CD4-positive, alpha-beta T cell treated with Interleukin-4 for 1 hour (primary cell): ENCODE measurements at regions not wholly inside any gene's neighbourhood (a gene's known extent, or its start where the extent isn't known, plus 50 kb on each side); places are given as distances from the start of the nearest gene placed in this dataset.
"Not testable (repeated sequence)": the region's sequence is repeated elsewhere in the genome, so short reads cannot be mapped to it uniquely, and the experiment has no call there.

Experiments
- DNase-seq, 2 donors: peaks; one replicate each; pipeline ENCODE4 v3.0.0-alpha.2; 2020 to 2022

DNA sequence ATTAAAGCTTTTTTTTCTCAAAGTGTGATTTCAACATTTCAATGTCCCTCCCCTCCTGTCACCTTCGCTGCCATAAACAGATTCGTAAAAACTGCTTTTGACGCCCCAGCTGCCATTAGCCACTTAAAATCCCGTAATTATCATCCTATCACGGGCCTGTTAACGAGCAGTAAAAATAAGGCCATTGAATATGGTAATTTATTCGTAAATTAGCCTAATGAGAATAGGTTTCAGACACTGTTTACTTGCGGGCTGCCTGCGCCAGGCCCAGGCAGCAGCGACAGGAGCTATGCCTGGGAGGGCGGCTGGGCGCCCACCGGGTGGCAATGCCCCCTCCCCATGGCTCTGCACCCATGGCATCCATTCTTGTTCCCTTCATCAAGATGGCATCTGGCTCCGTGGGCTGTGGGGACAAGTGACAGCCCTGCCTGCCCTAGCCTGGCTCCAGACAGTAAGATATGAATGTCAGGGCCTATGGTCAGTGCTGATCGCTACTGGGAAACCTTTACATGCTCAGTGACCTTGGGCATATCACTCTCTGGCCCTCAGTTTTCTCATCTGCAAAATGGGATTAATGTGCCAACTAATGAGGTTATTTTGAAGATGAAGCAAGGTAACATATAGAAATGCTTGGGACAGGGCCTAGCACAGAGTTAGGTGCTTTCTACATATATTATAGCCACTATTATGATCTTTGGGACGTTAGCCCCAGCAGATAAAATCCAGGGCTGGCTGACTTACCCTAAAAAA, 500.8 kb downstream of the MN1 start:
- no peak for DNase-seq

DNA sequence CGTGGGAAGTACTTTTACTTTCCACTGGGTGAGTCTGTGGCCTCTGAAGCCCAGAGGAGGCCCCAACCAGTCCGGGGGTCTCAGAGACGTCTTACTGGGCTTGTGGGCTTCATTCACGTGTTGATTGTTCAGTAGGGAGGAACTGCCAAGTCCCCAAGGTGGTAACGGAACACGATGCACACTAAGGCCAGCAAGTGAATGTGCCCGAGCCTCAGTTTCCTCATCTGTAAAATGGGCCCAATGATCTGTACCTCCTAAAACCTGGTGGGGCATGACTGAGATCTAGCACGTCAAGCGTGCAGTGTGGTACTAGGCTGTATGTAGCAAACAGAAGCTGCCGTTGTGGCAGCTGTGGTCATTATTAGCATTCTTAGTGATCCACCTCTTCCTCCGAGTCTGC, 499.1 kb downstream of the MN1 start:
- no peak for DNase-seq

DNA sequence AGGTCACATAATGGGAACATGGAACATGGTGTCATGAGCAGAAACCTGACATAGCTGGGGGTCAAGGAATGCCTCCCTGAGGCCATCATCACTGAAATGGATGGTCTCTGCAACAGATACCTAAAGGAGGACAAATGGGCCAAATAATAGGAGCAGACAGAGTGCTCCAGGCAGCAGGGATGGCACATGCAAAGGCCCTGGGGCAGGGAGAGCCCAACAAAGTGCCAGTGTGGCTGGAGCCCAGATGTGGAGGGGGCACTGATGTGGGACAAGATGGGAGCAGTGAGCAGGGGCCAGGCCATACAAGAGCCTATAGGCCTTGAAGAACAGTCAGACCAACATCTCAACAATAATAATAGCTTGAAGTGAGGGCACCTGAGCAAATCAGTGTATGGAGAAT, 497.8 kb downstream of the MN1 start:
- DNase-seq, result no peak

DNA sequence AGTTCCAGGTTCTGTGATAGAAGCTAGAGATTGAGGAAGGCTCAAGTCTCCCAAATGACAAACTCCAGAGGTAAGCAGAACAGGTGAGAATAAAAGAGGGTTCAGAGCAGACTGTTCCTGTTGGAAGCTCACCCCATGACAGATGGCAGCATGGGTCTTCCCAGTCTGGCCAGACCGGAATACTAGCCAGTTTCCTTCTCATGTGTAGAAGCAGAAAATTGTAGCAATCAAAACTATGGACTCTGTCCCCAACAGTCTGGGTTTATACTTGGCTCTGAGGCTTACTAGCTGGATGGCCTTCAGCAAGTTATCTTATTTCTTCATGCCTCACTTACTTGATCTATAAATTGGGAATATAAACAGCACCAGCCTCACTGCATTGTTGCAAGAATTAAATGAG, 494.8 kb downstream of the MN1 start:
- no peak for DNase-seq

DNA sequence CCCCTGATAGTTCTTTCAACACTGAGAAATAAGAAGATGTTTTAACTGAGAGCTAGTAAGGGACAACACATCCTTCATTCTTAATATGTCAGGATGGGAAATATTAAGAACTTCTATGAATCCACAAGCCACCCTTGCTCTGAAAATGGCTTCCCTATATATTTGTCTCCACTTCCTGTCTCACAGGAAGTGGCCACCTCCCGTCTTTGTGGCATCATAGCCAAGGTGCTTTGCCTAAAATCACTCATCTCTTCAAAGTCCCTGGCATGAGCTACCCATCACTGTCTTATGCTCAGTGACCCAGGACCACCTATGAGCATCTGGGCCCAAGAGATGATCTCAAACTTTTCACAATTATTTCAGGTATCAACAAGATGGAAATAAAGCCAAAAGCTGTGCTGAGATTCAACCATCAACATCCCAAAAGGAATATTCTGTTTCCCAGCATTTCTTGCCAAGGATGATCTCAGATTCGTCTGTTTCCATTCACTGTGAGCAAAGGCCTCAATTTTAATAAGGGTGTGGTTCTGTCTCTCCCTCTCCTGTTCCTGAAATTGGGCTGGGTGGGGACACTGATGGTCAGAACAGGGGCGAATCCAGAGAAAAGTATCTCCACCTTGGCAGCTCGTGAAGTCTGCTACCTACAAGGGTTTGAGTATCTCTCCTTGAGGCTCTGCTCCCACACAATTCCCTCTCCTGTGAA, 493.9 kb downstream of the MN1 start:
- DNase-seq, result no peak

DNA sequence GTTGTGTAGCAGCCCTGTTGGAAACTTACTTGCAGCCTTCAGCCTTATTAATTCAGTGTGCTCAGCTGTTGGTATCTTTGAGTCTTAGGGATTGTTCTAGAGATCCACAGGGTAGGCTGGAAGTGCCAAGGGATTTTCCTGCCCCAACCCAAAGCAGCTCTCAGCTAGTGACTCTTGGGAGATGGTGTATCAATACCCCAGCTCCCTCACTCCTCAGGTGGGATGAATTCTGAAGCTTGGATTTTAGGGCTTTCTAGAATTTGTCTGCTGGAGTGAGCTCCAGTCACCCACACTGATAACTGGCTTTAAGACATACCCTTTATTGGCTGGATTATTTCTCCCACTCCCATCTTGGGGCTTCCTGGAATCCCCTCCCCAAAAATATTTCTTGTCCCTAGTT, 493.0 kb downstream of the MN1 start:
- no peak for DNase-seq

DNA sequence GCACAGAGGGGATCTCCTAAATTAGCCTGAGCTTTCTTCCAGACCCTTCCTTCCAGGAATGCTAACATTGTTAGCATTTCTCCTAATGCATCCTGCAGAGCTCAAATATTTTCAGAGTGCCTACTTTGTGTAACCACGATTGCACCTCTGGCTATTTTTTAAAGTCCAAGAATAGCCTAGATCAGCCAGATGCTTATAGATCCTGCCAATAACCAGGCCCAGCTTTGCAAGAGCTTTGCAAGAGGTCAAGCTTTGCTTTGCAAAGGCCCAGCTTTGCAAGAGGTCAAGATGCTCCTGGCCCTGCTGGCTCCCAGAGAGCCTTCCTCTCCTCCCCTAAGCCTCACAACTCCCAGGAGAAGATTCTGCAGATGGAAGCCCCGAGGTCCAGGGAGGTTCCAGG, 491.9 kb downstream of the MN1 start:
- no peak for DNase-seq

DNA sequence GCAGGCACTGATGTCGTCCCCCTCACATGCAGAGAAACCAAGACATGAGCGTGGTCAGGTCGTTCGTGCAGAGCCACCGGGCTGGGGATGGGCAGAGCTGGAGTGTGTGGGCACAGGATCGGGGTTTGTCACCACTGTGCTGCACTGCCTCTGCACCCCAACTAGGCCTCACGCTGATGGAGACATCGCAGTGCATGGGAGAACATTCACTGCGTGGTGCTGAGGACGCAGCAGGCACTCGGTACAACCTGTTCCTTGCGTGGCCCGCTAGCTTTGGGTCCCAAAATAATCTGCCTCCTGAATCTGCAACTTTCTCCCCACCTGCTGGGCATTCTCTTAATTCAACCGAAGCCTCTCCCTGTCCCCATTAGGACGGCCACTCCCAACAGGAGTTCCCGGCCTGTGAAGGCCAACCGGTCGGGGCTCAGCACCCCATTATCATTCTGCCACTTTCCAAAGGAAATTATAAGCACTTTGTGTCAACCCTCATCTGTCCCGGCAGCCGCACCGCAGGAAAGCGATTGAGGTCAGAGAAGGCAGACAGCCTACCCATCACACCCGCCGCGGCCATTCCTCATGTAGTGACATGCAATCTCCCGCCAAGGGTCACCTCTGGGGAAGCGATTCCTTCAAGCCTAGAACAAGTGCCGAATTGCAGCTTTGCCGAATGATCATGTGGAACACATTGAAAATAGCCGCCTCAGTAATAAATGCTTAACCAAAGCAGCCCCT, 490.4 kb downstream of the MN1 start:
- DNase-seq, result no peak

DNA sequence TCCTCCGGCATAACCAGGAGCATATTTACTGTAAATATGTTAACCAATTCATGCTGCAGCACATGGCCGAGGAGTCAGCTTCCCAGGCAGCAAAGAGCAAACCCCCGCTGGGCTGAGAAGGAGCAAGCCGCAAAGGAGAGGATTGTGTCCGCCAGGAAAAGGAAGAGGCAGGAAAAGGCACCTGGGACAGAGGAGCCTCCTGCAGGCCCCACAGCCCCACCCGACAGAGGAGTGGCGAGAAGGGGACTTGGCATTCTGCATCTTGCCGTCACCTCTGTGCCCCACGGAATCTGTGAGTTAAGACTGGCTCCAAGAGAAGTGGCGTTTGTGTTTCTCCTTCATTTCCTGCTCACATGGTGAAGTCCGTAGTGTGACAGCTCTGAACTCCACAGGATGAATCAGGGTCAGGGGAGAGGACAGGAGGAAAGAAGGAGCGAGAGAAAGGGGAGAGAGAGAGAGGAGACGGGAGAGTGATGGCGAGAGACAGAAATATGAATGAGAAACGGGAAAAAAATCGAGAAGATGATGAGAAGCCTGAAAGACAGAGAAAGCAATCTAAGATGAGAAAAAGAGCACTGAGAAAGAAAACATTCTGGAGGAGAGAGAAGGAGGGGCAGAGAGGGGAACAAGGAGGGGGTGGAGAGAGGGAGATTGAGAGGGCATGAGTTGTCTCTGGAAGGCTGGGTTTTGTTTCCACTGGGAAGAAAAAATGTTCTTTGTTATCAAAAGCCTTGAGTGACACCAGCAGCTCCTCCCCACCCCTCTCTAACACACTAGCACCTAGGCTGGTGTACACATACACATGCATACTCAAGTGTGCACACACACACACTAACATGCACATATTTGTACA, 489.6 kb downstream of the MN1 start:
- no peak for DNase-seq

DNA sequence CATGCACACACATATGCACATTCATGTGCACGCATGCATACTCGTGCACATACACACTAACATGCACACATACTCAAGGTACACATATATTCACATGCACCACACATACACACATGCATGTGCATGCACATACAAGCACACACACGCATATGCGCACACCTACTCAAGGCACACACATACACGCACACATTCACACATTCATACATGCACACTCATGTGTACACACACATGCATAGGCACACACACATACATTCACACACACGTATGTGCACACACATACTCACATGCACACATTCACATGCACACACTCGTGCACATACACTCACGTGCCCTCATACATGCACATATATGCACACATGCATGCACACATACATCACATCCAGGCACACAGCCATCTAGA, 489.0 kb downstream of the MN1 start:
- DNase-seq, result no peak

DNA sequence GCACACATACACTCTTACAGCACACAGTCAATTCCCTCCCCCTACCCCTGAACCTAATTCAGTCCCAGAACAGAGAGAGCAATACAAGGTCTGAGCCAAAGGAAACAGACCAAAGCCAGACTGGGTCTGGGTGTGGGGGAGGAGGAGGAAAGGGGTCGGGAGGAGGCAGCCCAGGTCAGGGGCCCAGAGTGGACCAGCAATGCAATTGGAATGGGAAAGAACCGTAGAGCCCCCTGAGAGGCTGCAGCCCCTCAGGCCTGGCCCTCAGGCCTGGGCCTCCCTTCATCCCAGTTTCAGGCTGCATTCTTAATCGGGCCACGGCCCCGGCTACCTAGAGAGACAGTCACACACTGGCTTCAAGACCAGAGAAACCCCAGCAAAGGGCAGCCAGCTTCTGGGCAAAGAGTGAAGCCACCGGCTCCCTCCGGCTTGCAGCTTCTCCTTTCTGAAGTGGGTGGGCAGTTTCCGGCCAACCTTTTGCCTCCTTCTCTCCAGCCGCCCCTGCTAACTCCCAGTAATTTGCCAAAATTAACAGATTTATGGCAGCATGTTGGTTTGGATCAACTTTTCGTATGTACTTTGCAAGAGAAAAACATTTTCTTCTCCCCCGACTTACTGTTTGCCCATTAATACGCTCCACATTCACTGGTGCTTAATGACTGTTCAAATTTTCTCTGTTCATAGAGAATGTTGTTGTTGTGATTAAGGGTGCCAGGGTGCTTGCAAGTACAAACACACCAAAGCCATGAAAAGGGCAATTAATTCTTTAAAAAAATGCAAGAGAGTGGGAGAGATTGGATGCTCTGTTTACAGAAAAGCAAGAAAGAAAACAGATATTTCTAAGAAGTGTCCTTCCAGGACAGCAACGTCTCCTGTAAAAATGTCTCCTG, 488.3 kb downstream of the MN1 start:
- no peak for DNase-seq

DNA sequence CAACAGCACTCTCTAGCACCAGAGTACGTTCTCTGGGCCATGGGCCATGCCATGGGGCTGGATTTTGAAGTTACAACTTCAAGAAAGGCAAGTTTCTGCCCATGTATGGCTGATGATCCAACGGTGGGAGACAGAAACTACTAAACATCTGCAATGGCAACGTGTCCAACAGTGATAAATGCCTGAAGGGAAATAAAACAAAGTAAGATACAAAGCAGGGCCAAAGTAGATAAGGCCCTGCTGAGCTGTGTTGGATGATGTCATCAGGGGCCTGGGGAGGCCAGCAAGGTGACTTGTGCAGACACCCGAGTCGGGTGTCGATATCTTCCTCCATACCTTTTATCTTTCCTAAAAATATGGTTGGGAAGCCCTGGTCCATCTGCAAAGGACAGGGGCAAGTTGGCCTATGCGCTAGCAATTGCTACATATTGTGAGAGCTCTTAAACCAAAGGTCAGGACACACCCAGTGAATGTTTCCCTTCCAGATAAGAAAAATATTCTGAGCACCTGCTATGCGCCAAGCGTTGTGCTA, 487.2 kb downstream of the MN1 start:
- no peak for DNase-seq

DNA sequence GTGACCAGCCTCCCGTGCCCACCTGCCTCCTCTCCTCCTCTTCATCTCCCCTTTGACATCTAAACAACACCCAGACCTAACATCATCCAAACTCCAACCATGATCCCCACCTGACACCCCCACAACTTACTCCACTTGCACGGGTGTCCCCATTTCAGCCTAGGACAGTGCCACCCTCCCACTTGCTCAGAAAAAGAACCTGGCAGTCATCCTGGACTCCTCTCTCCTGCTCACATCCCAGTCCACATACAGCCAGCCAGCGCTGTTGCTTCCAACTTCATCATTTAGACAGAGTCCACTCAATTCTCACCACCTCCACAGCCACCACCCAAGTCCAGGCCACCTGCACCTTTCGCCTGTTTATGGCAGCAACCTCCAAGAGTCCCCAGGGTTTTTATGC, 485.7 kb downstream of the MN1 start:
- DNase-seq, result no peak

DNA sequence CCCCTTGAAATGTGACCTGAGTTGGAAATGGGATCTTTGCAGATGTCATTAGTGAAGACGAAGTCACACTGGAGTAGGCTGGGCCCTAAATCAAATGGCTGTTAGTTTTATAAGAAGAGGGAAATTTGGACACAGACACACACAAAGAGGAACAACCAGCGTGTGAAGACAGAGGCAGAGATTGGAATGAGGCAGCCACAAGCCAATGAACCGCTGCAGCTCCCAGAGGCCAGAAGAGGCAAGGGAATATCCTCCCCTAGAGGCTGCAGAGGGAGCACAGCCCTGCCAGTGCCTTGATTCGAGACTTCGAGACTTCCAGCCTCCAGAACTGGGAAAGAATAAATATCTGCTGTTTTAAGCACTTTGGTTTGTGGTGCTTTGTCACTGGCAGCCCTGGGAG, 484.5 kb downstream of the MN1 start:
- DNase-seq, result no peak

DNA sequence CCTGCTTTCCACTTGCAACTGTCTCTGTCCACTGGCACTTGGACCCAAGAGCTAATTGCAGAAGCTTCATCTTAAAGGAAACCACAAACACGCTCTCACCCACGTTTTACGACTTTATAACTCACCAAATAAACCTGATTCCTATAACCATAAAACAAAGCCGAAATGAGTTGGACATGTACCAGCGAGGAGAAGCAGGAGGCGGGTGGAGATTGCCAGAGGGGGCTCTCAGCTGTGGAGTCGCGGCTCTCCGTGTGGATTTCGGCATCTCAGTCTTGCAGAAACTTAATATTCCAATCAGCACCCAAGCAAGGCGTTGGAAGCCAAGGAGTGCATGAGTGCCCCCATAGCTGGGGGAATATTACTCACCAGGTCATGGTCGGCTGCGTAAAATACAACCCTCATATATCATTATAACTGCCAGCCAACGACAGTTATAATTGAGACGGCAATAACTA, 483.6 kb downstream of the MN1 start:
- no peak for DNase-seq

DNA sequence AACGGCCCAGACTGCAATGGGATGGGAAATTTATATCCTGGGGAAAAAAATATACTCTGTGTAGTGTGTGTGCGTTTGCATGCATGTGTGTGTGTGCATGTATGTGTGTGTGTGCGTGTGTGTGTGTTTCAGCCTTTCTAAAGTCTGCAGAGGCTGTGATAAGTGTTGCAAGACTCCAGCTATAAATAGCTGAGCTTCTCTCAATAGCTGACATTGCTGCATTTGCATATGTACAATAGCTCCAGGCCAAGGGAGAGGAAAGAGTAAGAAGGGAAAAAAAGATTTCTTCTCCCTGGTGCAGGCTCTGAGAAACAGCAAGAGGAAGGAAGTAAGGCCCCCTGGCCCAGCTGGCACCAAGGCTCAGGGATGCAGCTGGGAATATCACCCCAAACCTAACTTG, 483.0 kb downstream of the MN1 start:
- DNase-seq, result no peak

DNA sequence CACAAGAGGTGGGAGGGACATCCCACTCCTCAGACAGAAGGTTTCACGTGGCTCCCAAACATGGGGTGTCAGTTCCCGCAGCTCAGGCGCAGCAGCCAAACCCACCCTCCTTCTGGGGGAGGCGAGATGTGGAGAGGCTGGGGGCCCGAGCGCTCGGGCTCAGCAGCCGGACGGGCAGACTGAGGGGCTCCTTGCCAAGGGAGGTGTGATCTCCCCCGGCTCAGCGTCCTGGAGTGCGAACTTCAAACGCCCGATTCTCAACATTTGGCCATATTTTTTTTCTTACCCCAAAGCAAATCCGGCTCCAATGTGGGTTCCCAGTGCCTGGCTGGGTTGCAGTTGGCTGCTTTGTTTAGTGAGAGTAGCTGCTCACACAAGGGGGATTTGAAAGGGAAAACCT, 477.9 kb downstream of the MN1 start:
- DNase-seq, result no peak

DNA sequence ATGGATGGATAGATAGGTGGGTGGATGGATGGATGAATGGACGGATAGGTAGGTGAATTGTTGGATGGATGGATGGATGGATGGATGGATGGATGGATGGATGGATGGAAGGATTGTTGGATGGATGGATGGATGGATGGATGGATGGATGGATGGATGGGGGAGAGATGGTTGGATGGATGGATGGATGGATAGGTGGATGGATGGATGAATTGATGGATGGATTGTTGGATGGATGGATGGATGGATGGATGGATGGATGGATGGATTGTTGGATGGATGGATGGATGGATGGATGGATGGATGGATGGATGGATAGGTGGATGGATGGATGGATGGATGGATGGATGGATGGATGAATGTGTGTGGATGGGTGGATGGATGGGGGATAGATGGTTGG, 476.6 kb downstream of the MN1 start:
- DNase-seq, result not testable (repeated sequence)

DNA sequence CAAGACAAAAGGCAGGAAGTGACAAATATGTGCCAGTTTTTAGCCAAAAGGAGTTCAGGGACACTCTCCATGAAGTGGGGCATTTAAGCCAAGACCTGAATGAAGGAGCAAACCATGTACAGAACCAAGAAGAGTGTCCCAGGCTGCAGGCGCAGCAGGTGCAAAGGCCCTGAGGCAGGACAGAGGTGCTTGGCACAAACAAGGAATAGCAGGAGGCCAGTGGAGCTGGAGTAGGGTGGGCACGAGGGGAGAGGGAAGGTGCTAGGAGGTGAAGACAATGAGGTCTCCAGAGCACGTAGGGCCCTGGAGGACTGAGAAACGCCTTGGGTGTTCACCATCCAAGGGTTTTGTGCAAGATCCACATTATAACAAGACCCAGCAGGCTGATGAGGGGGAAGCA, 474.1 kb downstream of the MN1 start:
- DNase-seq, result no peak

DNA sequence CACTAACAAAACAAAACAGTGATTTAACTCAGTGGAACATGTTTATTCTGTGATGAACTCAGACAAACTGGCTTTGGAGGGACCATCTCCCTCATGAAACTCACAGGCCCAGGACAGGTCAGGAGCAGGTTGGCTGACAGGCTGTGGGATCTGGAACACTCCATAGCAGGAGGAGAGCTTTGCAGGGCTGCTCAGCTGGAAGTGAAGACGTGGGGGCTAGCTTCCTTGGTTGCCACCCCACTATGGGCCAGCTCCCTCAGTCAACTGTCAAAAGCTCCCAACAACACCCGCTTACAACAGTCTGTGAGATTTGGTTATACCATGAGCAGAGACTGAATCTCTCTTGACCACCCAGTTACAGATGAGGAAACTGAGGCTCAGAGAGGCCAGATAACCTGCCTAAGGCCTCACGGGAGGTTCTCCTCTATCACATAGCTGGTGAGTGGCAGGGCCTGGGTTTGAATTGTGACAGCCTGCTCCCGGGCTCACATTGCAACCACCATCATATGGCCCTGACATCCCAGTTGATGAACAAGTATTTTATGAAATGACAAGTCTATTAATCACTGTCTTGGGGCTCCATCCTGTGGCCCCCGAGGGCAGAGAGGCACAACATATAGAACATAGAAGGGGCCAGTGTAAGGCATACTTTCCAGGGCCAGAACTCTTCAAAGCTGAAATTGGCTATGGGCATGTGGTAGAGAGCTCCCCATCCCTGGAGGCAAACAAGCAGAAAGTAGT, 473.4 kb downstream of the MN1 start:
- DNase-seq, result no peak
